GM12878 (cell line): ENCODE measurements at regions not wholly inside any gene's neighbourhood (a gene's known extent, or its start where the extent isn't known, plus 50 kb on each side); places are given as distances from the start of the nearest gene placed in this dataset.

ENCODE experiments used
- ATAC-seq: fragments of 200-7000 bp; cut with Tn5 transposase; 3 replicates; pipeline ENCODE4 v1.9.1; 2020; ENCODE audit warnings: mild to moderate bottlenecking, moderate library complexity
- BruUV-seq: library from RNA; stranded (reverse); fragments of 400-500 nt; replicated peaks from 2 replicates; lab custom pipeline; 2021; lab: Mats Ljungman, UMichigan
- CTCF ChIA-PET: fragments of 300-600 bp; sonication (Branson Sonifier 250); formaldehyde crosslinking; extraction: SDS; loops from one replicate; lab custom pipeline; 2021; ENCODE audit warnings: inconsistent platforms; lab: Yijun Ruan, JAX
- POLR2A ChIA-PET: fragments of 350-600 bp; formaldehyde crosslinking; extraction: SDS; loops from one replicate; lab custom pipeline; 2021; ENCODE audit warnings: inconsistent platforms; lab: Charles Lee
- RAD21 ChIA-PET: fragments of 300-600 bp; sonication (Branson Sonifier 250); formaldehyde crosslinking; loops from one replicate; lab custom pipeline; 2023; ENCODE audit warnings: antibody characterized with exemption; ENCODE audit not compliant: unreplicated experiment; lab: Charles Lee
- SMC1A ChIA-PET: fragments of 300-600 bp; sonication (Branson Sonifier 250); formaldehyde crosslinking; loops from one replicate; lab custom pipeline; 2023; ENCODE audit not compliant: unreplicated experiment, uncharacterized antibody; lab: Charles Lee
- DNase-seq: peaks from one replicate; pipeline ENCODE4 v3.0.0-alpha.2; 2011; ENCODE audit warnings: low read depth, low spot score
- FAIRE-seq: peaks from 3 replicates; lab custom pipeline; 2011; peaks lifted over from hg19 to GRCh38; lab: Jason Lieb, UNC
- H2AFZ ChIP-seq: 2 replicates; pipeline ENCODE4 v1.6.0; 2011; ENCODE audit warnings: low read depth, low read length, control low read depth; ENCODE audit not compliant: control insufficient read depth
- H3K27ac ChIP-seq: 2 replicates; pipeline ENCODE4 v1.5.1; 2011; ENCODE audit warnings: control low read depth; ENCODE audit not compliant: control insufficient read depth, insufficient read depth
- H3K27me3 ChIP-seq, 2 experiments: replicated peaks in 1 of 2; 2 replicates each; pipeline versions ENCODE4 v1.6.0 to v1.6.1; 2011; ENCODE audit warnings: low read length in 1 of 2; ENCODE audit not compliant: control insufficient read depth in 2 of 2, insufficient read depth in 2 of 2
- H3K36me3 ChIP-seq, 2 experiments: 2 replicates each; pipeline ENCODE4 v1.5.1; 2011; ENCODE audit warnings: low read length in 1 of 2; ENCODE audit not compliant: control insufficient read depth in 2 of 2, insufficient read depth in 2 of 2
- H3K4me1 ChIP-seq: 2 replicates; pipeline ENCODE4 v1.6.1; 2011; ENCODE audit warnings: mild to moderate bottlenecking, low read length, moderate library complexity, mixed read lengths; ENCODE audit not compliant: control insufficient read depth, insufficient read depth
- H3K4me2 ChIP-seq: 2 replicates; pipeline ENCODE4 v1.6.0; 2011; ENCODE audit warnings: control low read depth; ENCODE audit not compliant: control insufficient read depth, insufficient read depth
- H3K4me3 ChIP-seq: fragments of 200-600 bp; sonication (generic); 2 replicates; pipeline ENCODE4 v1.5.1; 2016
- H3K79me2 ChIP-seq: 2 replicates; pipeline ENCODE4 v1.6.0; 2011; ENCODE audit warnings: low read length; ENCODE audit not compliant: control insufficient read depth, insufficient read depth
- H3K9ac ChIP-seq: 2 replicates; pipeline ENCODE4 v1.8.0; 2011; ENCODE audit warnings: low read length, control low read depth, mixed read lengths; ENCODE audit not compliant: control insufficient read depth, insufficient read depth
- H3K9me3 ChIP-seq: replicated peaks from 3 replicates; pipeline ENCODE4 v1.5.1; 2011; ENCODE audit warnings: mild to moderate bottlenecking, low read length; ENCODE audit not compliant: control insufficient read depth, insufficient read depth
- H4K20me1 ChIP-seq: 2 replicates; pipeline ENCODE4 v1.6.0; 2011; ENCODE audit not compliant: control insufficient read depth, insufficient read depth
- BCL11A ChIP-seq: IDR thresholded peaks from 2 replicates; pipeline ENCODE4 v1.6.1; 2011; ENCODE audit warnings: low read depth, low read length
- BMI1 ChIP-seq: fragments of 450-650 bp; IDR thresholded peaks from 2 replicates; pipeline ENCODE4 v1.6.1; 2016; ENCODE audit warnings: mild to moderate bottlenecking, moderate library complexity, borderline replicate concordance
- CEBPB ChIP-seq, 2 experiments: fragments of 150-350 bp in 1 of 2; IDR thresholded peaks; 2 replicates each; pipeline ENCODE4 v1.6.1; 2012 to 2014; ENCODE audit warnings: low read depth in 2 of 2, low read length in 2 of 2, borderline replicate concordance in 1 of 2, inconsistent platforms in 1 of 2
- FOS ChIP-seq: IDR thresholded peaks from 3 replicates; pipeline ENCODE4 v1.6.1; 2011; ENCODE audit warnings: borderline replicate concordance; ENCODE audit not compliant: insufficient read length; ENCODE audit errors: extremely low read depth
- FOXM1 ChIP-seq: IDR thresholded peaks from 2 replicates; pipeline ENCODE4 v1.6.1; 2012; ENCODE audit warnings: low read depth, mild to moderate bottlenecking, inconsistent platforms, low read length, moderate library complexity
- IRF3 ChIP-seq: fragments of 450-650 bp; IDR thresholded peaks from 2 replicates; pipeline ENCODE4 v1.6.1; 2014; ENCODE audit warnings: mild to moderate bottlenecking
- KAT2A ChIP-seq: conservative IDR thresholded peaks from 2 replicates; pipeline ENCODE4 v1.6.1; 2011; ENCODE audit warnings: low read depth, low read length; ENCODE audit not compliant: control insufficient read depth
- MYC ChIP-seq: IDR thresholded peaks from 2 replicates; pipeline ENCODE4 v1.6.1; 2011; ENCODE audit warnings: mild to moderate bottlenecking, low read length, moderate library complexity, inconsistent platforms; ENCODE audit not compliant: insufficient read depth, insufficient replicate concordance, insufficient read length, severe bottlenecking
- RAD51 ChIP-seq: fragments of 450-650 bp; IDR thresholded peaks from 2 replicates; pipeline ENCODE4 v1.6.1; 2016; ENCODE audit warnings: moderate library complexity, mild to moderate bottlenecking, inconsistent platforms
- RB1 ChIP-seq: fragments of 450-650 bp; formaldehyde crosslinking; IDR thresholded peaks from 2 replicates; pipeline ENCODE4 v1.6.1; 2017; ENCODE audit warnings: mild to moderate bottlenecking, borderline replicate concordance
- RCOR1 ChIP-seq: conservative IDR thresholded peaks from 2 replicates; pipeline ENCODE4 v1.6.1; 2012; ENCODE audit warnings: low read depth, low read length, improper control_type of control experiment
- SIN3A ChIP-seq: IDR thresholded peaks from 2 replicates; pipeline ENCODE4 v1.6.1; 2012; ENCODE audit warnings: low read depth, low read length, improper control_type of control experiment
- SIX5 ChIP-seq: IDR thresholded peaks from 2 replicates; pipeline ENCODE4 v1.6.1; 2011; ENCODE audit warnings: mild to moderate bottlenecking, low read depth, low read length, moderate library complexity; ENCODE audit not compliant: severe bottlenecking
- SPI1 ChIP-seq: IDR thresholded peaks from 2 replicates; pipeline ENCODE4 v1.6.1; 2011; ENCODE audit warnings: low read depth, mild to moderate bottlenecking, low read length, moderate library complexity, borderline replicate concordance; ENCODE audit not compliant: insufficient read depth
- SREBF1 ChIP-seq: IDR thresholded peaks from 2 replicates; pipeline ENCODE4 v1.6.1; 2012; ENCODE audit warnings: mild to moderate bottlenecking, low read length
- STAT1 ChIP-seq: fragments of 450-650 bp; conservative IDR thresholded peaks from 2 replicates; pipeline ENCODE4 v1.6.1; 2014; ENCODE audit warnings: antibody characterized with exemption, mild to moderate bottlenecking
- TCF12 ChIP-seq: IDR thresholded peaks from 2 replicates; pipeline ENCODE4 v1.6.1; 2011; ENCODE audit warnings: low read depth, mild to moderate bottlenecking, low read length
- TCF3 ChIP-seq: IDR thresholded peaks from 2 replicates; pipeline ENCODE4 v1.6.1; 2012; ENCODE audit warnings: low read depth, mild to moderate bottlenecking, low read length, borderline replicate concordance; ENCODE audit not compliant: insufficient read depth
- YY1 ChIP-seq: IDR thresholded peaks from 2 replicates; pipeline ENCODE4 v1.6.1; 2011; ENCODE audit warnings: low read depth, mild to moderate bottlenecking, low read length
- ZNF24 ChIP-seq: fragments of 450-650 bp; IDR thresholded peaks from 2 replicates; pipeline ENCODE4 v1.6.1; 2017; ENCODE audit warnings: antibody characterized with exemption, mild to moderate bottlenecking
- WGBS: methylation state at CpG from one replicate; pipeline ENCODE4 v1.1.6; 2016; ENCODE audit warnings: low lambda C conversion rate; ENCODE audit not compliant: insufficient replicate concordance, insufficient coverage; ENCODE audit errors: missing lambda C conversion rate; 5-methylcytosine and 5-hydroxymethylcytosine counted together
- in situ Hi-C: fragments of 300-500 bp; cut with MboI; formaldehyde crosslinking; loops from 9 replicates; pipeline ENCODE4 v1.14.3; 2018; ENCODE audit warnings: mixed read lengths
- intact Hi-C: fragments of 100-400 bp; cut with micrococcal nuclease; formaldehyde crosslinking; loops from one replicate; pipeline ENCODE4 v1.14.2; 2022; ENCODE audit not compliant: unreplicated experiment
- TF ChIP-seq, protein P1 (sequence below): IDR thresholded peaks from 2 replicates; pipeline ENCODE4 v1.6.1; 2011; ENCODE audit warnings: mild to moderate bottlenecking, low read depth, low read length, moderate library complexity; ENCODE audit not compliant: insufficient replicate concordance
- TF ChIP-seq, protein P2 (sequence below): IDR thresholded peaks from 2 replicates; pipeline ENCODE4 v1.6.1; 2011; ENCODE audit warnings: borderline replicate concordance, low read depth, mild to moderate bottlenecking, moderate library complexity, mixed read lengths, low read length; ENCODE audit not compliant: insufficient read depth; ENCODE audit errors: extremely low read length
- TF ChIP-seq, protein P3 (sequence below): IDR thresholded peaks from 2 replicates; pipeline ENCODE4 v1.6.1; 2012; ENCODE audit warnings: low read length, inconsistent platforms

DNA sequence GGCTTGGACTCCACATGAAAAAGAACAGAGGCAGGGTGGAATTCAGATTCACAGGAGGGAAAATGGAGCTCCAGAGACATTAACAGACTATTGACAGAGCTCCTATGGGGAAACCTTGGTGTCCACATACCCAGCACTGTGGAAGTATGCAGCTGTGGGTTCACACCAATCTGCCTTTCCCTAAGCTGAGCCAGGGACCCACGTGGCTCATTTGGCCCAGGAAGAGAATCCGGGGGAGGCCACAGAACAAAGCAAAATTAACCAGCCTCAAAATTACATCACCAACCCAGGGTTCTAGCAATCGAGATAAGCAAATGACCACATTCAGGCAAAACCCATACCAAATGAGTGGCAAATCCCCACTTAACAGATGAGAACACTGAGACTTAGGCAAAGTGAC lies 105.8 kb upstream of the TWIST2 start (continued):
- TF ChIP-seq, protein P1, sequence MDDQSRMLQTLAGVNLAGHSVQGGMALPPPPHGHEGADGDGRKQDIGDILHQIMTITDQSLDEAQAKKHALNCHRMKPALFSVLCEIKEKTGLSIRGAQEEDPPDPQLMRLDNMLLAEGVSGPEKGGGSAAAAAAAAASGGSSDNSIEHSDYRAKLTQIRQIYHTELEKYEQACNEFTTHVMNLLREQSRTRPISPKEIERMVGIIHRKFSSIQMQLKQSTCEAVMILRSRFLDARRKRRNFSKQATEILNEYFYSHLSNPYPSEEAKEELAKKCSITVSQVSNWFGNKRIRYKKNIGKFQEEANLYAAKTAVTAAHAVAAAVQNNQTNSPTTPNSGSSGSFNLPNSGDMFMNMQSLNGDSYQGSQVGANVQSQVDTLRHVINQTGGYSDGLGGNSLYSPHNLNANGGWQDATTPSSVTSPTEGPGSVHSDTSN: no peak
- TF ChIP-seq, protein P2, sequence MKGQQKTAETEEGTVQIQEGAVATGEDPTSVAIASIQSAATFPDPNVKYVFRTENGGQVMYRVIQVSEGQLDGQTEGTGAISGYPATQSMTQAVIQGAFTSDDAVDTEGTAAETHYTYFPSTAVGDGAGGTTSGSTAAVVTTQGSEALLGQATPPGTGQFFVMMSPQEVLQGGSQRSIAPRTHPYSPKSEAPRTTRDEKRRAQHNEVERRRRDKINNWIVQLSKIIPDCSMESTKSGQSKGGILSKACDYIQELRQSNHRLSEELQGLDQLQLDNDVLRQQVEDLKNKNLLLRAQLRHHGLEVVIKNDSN: no peak
- TF ChIP-seq IRF3 (no peak), TCF3 (no peak), BCL11A (no peak), KAT2A (no peak), MYC (no peak), SIN3A (no peak)

DNA sequence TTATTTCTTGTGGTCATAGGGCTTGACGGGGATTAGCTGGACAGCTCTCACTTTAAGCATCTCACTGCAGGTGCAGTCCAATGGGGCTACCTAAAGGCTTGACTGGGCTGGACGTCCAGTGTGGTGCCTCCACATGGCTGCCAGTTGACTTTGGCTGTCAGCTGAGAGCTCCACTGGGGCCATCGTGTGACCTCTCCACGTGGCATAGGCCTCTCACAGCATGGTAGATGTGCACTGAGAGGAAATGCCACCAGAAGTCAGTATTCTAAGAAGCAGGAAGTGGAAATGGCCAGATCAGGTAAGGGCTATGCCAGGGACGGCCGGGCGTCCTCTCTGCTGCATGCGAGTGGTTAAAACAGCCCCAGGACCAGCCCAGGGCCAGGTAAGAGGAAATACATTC lies 105.2 kb upstream of the TWIST2 start:
- FAIRE-seq (no peak), DNase-seq (no peak), ATAC-seq (no peak)
- Histone ChIP-seq H3K27me3 (no peaks in the 10 kb centered on the region), H3K27ac (no peak overlapping the region), H3K4me2 (no peak overlapping the region), H3K36me3 (no peaks in the 10 kb centered on the region), H3K4me3 (no peak overlapping the region), H3K9me3 (no peaks in the 10 kb centered on the region; the same call in 2 of the 3 replicates), H3K4me1 (no peaks in the 10 kb centered on the region), H4K20me1 (no peaks in the 10 kb centered on the region), H3K9ac (no peak overlapping the region), H3K79me2 (no peaks in the 10 kb centered on the region), H2AFZ (no peak overlapping the region)
- intact Hi-C loops: no loop called here
- ChIA-PET SMC1A (no interaction called here), CTCF (no interaction called here), POLR2A (no interaction called here), RAD21 (no interaction called here)
- in situ Hi-C loops: no loop called here
- 16% methylated on average over 8 of the region's 8 CpGs for WGBS
- BruUV-seq: no TSS peak
- no peak for TF ChIP-seq RAD51
- no peak for TF ChIP-seq SREBF1
- TF ChIP-seq FOXM1: no peak
- TF ChIP-seq STAT1: no peak
- TF ChIP-seq TCF12: no peak
- no peak for TF ChIP-seq SPI1
- TF ChIP-seq CEBPB (IDR thresholded peaks at IDR 0.05; ENCODE audit: borderline replicate concordance in 1 of 2, low read depth in 2 of 2, low read length in 2 of 2): no peak
- TF ChIP-seq SIX5: no peak
- TF ChIP-seq ZNF24: no peak
- TF ChIP-seq RB1: no peak
- no peak for TF ChIP-seq RCOR1
- TF ChIP-seq BMI1: no peak
- TF ChIP-seq, protein P3, sequence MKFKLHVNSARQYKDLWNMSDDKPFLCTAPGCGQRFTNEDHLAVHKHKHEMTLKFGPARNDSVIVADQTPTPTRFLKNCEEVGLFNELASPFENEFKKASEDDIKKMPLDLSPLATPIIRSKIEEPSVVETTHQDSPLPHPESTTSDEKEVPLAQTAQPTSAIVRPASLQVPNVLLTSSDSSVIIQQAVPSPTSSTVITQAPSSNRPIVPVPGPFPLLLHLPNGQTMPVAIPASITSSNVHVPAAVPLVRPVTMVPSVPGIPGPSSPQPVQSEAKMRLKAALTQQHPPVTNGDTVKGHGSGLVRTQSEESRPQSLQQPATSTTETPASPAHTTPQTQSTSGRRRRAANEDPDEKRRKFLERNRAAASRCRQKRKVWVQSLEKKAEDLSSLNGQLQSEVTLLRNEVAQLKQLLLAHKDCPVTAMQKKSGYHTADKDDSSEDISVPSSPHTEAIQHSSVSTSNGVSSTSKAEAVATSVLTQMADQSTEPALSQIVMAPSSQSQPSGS: no peak
- no peak for TF ChIP-seq YY1
- TF ChIP-seq FOS: no peak
